ENCODE measurements at regions not wholly inside any gene's neighbourhood (a gene's known extent, or its start where the extent isn't known, plus 50 kb on each side); places are given as distances from the start of the nearest gene placed in this dataset.

GRCh38 chr2:193072647-193073046 lies 877.9 kb upstream of the TMEFF2 start:
- no peak for TF ChIP-seq CTCF (IDR thresholded peaks at IDR 0.05; ENCODE audit: low read length)
- TF ChIP-seq EZH2 (optimal IDR thresholded peaks at IDR 0.05; ENCODE audit: low read depth, low read length) = no peak
